GM13977 (cell line): ENCODE measurements at regions not wholly inside any gene's neighbourhood (a gene's known extent, or its start where the extent isn't known, plus 50 kb on each side); places are given as distances from the start of the nearest gene placed in this dataset.

Source experiments
- DNase-seq: peaks from one replicate; pipeline ENCODE4 v3.0.0; 2012; ENCODE audit warnings: low spot score
- in situ Hi-C: fragments of 300-500 bp; cut with MboI; formaldehyde crosslinking; loops from one replicate; pipeline ENCODE4 v1.12.0; 2022; ENCODE audit warnings: low sequenced_read_pairs, low pct_unique_long_range_greater_than_20kb, mixed read lengths, inconsistent platforms; ENCODE audit not compliant: unreplicated experiment
- TF ChIP-seq, protein P1 (sequence below): IDR thresholded peaks from 2 replicates; pipeline ENCODE4 v1.5.1; 2012; ENCODE audit warnings: mild to moderate bottlenecking, control low read depth; ENCODE audit not compliant: insufficient read depth; ENCODE audit errors: extremely low read depth, missing control alignments

DNA sequence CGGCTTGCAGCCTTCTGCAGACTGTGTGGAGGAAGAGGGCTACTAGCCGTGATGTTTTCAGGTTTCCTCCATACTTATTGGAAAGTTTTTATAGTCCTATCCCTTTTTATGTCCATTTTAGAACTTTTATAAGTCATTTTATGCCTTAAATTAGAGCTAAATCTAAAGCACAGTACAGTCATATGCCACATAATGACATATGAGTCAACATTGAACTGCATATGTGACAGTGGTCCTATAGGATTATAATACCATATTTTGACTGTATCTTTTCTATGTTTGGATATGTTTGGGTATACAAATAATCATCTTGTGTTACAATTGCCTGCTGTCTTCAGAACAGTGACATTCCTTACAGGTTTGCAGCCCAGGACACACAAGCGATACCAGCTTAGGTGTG, 200.2 kb downstream of the SPRY1 start:
- in situ Hi-C loops: no loop called here
- no peak for DNase-seq

GRCh38 chr4:123597586-123597985, 201.0 kb downstream of the SPRY1 start:
- TF ChIP-seq, protein P1, sequence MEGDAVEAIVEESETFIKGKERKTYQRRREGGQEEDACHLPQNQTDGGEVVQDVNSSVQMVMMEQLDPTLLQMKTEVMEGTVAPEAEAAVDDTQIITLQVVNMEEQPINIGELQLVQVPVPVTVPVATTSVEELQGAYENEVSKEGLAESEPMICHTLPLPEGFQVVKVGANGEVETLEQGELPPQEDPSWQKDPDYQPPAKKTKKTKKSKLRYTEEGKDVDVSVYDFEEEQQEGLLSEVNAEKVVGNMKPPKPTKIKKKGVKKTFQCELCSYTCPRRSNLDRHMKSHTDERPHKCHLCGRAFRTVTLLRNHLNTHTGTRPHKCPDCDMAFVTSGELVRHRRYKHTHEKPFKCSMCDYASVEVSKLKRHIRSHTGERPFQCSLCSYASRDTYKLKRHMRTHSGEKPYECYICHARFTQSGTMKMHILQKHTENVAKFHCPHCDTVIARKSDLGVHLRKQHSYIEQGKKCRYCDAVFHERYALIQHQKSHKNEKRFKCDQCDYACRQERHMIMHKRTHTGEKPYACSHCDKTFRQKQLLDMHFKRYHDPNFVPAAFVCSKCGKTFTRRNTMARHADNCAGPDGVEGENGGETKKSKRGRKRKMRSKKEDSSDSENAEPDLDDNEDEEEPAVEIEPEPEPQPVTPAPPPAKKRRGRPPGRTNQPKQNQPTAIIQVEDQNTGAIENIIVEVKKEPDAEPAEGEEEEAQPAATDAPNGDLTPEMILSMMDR: no peak
- in situ Hi-C loops: no loop called here
- no peak for DNase-seq

More for the DNA sequence above, 200.2 kb downstream of the SPRY1 start:
- TF ChIP-seq, protein P1: no peak

GRCh38 chr4:123598331-123598730, 201.7 kb downstream of the SPRY1 start:
- TF ChIP-seq, protein P1: no peak
- no peak for DNase-seq
- in situ Hi-C loops: no loop called here

DNA sequence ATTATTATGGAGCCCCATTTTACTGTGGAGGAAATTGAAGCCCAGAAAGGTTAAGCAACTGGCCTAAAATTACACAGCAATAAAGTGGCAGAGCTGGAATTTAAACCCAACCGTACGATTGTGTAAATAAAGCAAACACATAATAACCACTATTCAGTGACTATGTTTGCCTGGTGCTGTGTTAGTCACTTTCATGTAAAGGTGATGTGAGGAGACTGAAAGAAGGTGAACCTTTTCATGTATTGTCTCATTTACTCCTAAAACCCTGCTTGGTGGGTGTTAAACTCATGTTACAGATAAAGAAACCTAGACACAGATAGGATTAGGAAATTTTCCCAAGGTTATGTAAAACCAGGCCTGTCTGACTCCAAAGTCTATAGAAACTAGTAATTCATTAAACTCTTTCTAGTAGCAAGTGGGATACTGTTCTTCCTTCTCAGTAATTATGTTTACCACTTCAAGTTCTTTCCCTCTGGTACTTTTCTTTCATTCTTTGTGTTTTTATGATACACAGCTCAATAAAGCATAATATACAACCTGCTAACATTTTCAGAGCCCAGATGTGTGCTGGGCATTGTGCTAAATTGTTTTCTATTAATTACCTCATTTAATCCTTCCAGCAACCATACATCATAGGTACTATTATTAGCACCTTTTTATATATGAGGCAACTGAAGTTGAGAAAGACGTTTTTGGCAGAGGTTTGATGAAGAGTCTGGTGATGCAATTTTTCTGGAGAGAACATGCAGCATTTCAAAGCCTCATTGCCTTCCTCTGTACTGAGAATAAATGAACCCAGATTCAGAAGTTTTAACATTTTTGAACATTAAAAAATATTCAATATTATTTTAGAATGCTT, 202.7 kb downstream of the SPRY1 start:
- DNase-seq: no peak
- in situ Hi-C loops: no loop called here
- TF ChIP-seq, protein P1: no peak

- TF ChIP-seq, protein P1: peak; percentile 12
- in situ Hi-C loops: no loop called here
- peak; percentile 39 for DNase-seq
These were observed 203.6 kb downstream of the SPRY1 start for GRCh38 chr4:123599920-123600810.

DNA sequence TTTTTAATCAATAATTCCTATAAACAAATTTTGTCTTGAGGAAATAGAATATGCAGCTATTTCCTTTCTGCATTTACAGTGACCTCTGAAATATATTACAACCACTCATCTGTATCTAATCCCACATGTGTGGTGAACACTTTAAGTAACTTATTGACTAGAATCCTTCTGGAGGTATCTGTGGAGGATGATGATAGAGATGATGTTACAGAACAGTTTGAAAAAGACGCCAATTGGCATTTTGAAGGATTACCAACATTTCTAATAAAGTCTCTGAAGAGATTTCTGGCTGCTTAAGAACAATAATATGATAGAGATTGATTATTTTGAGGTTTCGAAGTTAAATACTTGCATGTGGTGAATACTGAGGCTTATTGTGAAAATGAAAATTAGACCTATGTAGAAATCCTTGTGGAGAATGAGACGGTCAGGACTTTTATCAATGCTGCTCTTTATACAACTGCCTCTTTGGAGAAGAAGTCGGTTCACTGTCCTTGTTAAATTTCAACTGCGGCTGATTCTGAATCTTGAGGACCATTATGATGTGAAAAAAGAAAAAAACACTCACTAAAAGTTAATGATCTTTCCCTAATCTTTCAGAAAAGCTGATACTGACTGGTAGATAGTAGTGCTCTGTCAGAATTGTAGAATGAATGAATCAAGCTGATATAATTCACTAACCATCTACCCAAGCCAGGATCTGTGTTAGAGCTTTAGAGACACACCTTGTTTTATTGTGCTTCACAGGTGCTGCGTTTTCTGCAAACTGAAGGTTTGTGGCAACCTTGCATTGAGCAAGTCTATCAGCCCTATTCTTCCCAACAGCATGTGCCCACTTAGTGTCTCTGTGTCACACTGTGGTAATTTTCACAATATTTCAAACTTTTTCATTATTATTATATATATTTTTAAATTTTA, 204.7 kb downstream of the SPRY1 start:
- DNase-seq: no peak
- TF ChIP-seq, protein P1: no peak
- in situ Hi-C loops: no loop called here
